Mesothelial cell of epicardium (in vitro differentiated cells): ENCODE measurements at regions not wholly inside any gene's neighbourhood (a gene's known extent, or its start where the extent isn't known, plus 50 kb on each side); places are given as distances from the start of the nearest gene placed in this dataset.
A peak's percentile ranks its signal among the peaks of the same experiment; 100 is the strongest.

ENCODE experiments used
- DNase-seq, 2 experiments: peaks; one replicate each; pipeline ENCODE4 v3.0.0; 2021; ENCODE audit warnings: low spot score in 2 of 2; ENCODE audit not compliant: unreplicated experiment in 2 of 2
- H3K27ac Mint-ChIP-seq: 2 replicates; pipeline ENCODE4 v1.8.0; 2021; ENCODE audit warnings: mixed read lengths
- H3K27me3 Mint-ChIP-seq: 2 replicates; pipeline ENCODE4 v1.8.0; 2021; ENCODE audit warnings: low read depth, mixed read lengths
- H3K36me3 Mint-ChIP-seq: 2 replicates; pipeline ENCODE4 v1.8.0; 2021; ENCODE audit warnings: mixed read lengths
- H3K4me1 Mint-ChIP-seq: 2 replicates; pipeline ENCODE4 v1.8.0; 2021; ENCODE audit warnings: mixed read lengths
- H3K4me3 Mint-ChIP-seq: 2 replicates; pipeline ENCODE4 v1.8.0; 2021; ENCODE audit warnings: mild to moderate bottlenecking, moderate library complexity, mixed read lengths
- H3K9me3 Mint-ChIP-seq: 2 replicates; pipeline ENCODE4 v1.8.0; 2021; ENCODE audit warnings: mixed read lengths
- CTCF ChIP-seq: fragments of 200-600 bp; sonication (generic); IDR thresholded peaks from one replicate; pipeline ENCODE4 v1.5.0; 2021; ENCODE audit warnings: antibody characterized with exemption; ENCODE audit not compliant: unreplicated experiment

- H3K36me3 Mint-ChIP-seq: peaks cover 11% of the 10 kb centered on the region
These were observed 298.4 kb upstream of the ANKRD50 start for GRCh38 chr4:125010796-125011503.

GRCh38 chr4:125008676-125009075 is 296.1 kb upstream of the ANKRD50 start:
- Mint-ChIP-seq H3K4me1 (peaks cover 16% of the 10 kb centered on the region), H3K36me3 (peaks cover 11% of the 10 kb centered on the region), H3K27ac (no peak overlapping the region), H3K4me3 (no peak overlapping the region), H3K9me3 (peaks cover 16% of the 10 kb centered on the region), H3K27me3 (no peaks in the 10 kb centered on the region)
- DNase-seq: no peak
- TF ChIP-seq CTCF: no peak

More at GRCh38 chr4:125010796-125011503, 298.4 kb upstream of the ANKRD50 start:
- peak overlapping the region; percentile 27 for H3K27ac Mint-ChIP-seq
- no peaks in the 10 kb centered on the region for H3K27me3 Mint-ChIP-seq
- no peak for DNase-seq
- TF ChIP-seq CTCF: no peak
- H3K9me3 Mint-ChIP-seq: peaks cover 19% of the 10 kb centered on the region
- peaks cover 17% of the 10 kb centered on the region for H3K4me1 Mint-ChIP-seq
- H3K4me3 Mint-ChIP-seq: no peak overlapping the region

GRCh38 chr4:125004676-125005075 is 292.1 kb upstream of the ANKRD50 start:
- Mint-ChIP-seq H3K9me3 (peaks cover 24% of the 10 kb centered on the region), H3K36me3 (peaks cover 11% of the 10 kb centered on the region), H3K27ac (no peak overlapping the region), H3K4me3 (no peak overlapping the region), H3K4me1 (peaks cover 34% of the 10 kb centered on the region), H3K27me3 (no peaks in the 10 kb centered on the region)
- TF ChIP-seq CTCF: no peak
- no peak for DNase-seq

- Mint-ChIP-seq H3K36me3 (peaks cover 11% of the 10 kb centered on the region), H3K27me3 (no peaks in the 10 kb centered on the region), H3K27ac (no peak overlapping the region), H3K9me3 (peaks cover 24% of the 10 kb centered on the region), H3K4me1 (peaks cover 41% of the 10 kb centered on the region), H3K4me3 (no peak overlapping the region)
- DNase-seq: no peak
- no peak for TF ChIP-seq CTCF
These were observed 291.3 kb upstream of the ANKRD50 start for GRCh38 chr4:125003840-125004239.

- no peaks in the 10 kb centered on the region for H3K36me3 Mint-ChIP-seq
- no peaks in the 10 kb centered on the region for H3K27me3 Mint-ChIP-seq
- no peak for TF ChIP-seq CTCF
- peaks cover 5% of the 10 kb centered on the region for H3K9me3 Mint-ChIP-seq
- H3K4me1 Mint-ChIP-seq: peaks cover 44% of the 10 kb centered on the region
- H3K27ac Mint-ChIP-seq: no peak overlapping the region
- no peak overlapping the region for H3K4me3 Mint-ChIP-seq
- DNase-seq: no peak
These were observed 285.5 kb upstream of the ANKRD50 start for GRCh38 chr4:124997991-124998390.
